Erythroblast (primary cell): ENCODE measurements at regions not wholly inside any gene's neighbourhood (a gene's known extent, or its start where the extent isn't known, plus 50 kb on each side); places are given as distances from the start of the nearest gene placed in this dataset.
A peak's percentile ranks its signal among the peaks of the same experiment; 100 is the strongest.
"Not testable (repeated sequence)": the region's sequence is repeated elsewhere in the genome, so short reads cannot be mapped to it uniquely, and the experiment has no call there.

ENCODE experiments used
- DNase-seq, 2 experiments: peaks; one replicate each; lab custom pipeline; 2025; lab: John Stamatoyannopoulos, UW
- GATA1 ChIP-seq: IDR thresholded peaks from 2 replicates; pipeline ENCODE4 v1.6.1; 2011; ENCODE audit warnings: low read depth, mild to moderate bottlenecking, control low read depth, low read length, moderate library complexity
- POLR2A ChIP-seq: IDR thresholded peaks from 2 replicates; pipeline ENCODE4 v1.6.1; 2011; ENCODE audit warnings: mild to moderate bottlenecking, low read length

DNA sequence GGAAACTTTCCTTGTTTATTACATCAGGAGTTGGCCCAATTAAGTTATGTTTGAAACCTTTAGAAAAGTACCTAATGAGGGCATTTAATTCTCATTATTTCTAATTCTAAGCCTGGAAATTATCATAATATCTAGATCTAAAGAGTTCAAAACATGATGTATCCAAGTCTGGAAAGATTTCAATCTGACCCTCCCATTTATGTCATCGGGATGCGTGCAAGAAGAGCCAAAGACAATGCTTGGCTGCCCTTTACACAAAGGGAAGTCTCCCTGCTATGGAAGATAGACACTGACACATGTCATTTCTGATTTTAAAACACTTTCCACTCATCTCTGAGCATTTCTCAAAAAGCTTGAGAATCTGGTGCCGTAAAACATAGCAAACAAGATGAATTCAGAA is 222.4 kb downstream of the ANTXR2 start:
- TF ChIP-seq GATA1 (no peak), POLR2A (no peak)
- no peak for DNase-seq

GRCh38 chr4:79848329-79848728 is 224.7 kb downstream of the ANTXR2 start:
- no peak for TF ChIP-seq POLR2A
- TF ChIP-seq GATA1, result no peak
- no peak for DNase-seq

GRCh38 chr4:79847411-79847810 is 225.6 kb downstream of the ANTXR2 start:
- DNase-seq, result no peak
- TF ChIP-seq GATA1 (no peak), POLR2A (no peak)

- no peak for TF ChIP-seq GATA1
- no peak for TF ChIP-seq POLR2A
- no peak for DNase-seq
Observed at GRCh38 chr4:79842162-79842561, 230.9 kb downstream of the ANTXR2 start.

- DNase-seq, result no peak
- TF ChIP-seq GATA1 (no peak), POLR2A (no peak)
Observed at GRCh38 chr4:79833857-79834256, 239.2 kb downstream of the ANTXR2 start.

- DNase-seq, result no peak
- TF ChIP-seq POLR2A (no peak), GATA1 (no peak)
Observed at GRCh38 chr4:79831701-79832514, 241.1 kb downstream of the ANTXR2 start.

GRCh38 chr4:79831119-79831528 is 241.9 kb downstream of the ANTXR2 start:
- TF ChIP-seq GATA1 (no peak), POLR2A (no peak)
- DNase-seq, result no peak

DNA sequence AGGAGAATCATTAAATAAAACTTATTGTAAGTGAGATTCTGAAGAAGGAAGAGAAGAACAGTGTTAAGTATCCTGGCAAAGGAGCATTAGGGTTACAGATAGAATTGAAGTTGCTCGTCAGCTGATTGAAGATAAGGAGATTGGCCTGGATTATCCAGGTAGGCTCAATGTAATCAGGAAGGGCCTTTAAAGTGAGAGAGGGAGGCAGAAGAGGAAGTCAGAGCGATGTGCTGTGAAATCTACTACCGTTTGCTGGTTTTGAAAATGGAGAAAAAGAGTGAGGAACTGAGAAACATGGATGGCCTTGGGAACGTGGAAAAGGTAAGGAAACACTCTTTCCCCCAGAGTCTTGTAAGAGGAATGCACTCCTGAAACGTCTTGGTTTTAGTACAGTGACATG is 245.7 kb downstream of the ANTXR2 start:
- no peak for DNase-seq
- TF ChIP-seq GATA1 (no peak), POLR2A (no peak)

- no peak for DNase-seq
Observed at GRCh38 chr4:79823148-79823763, 249.8 kb downstream of the ANTXR2 start.

DNA sequence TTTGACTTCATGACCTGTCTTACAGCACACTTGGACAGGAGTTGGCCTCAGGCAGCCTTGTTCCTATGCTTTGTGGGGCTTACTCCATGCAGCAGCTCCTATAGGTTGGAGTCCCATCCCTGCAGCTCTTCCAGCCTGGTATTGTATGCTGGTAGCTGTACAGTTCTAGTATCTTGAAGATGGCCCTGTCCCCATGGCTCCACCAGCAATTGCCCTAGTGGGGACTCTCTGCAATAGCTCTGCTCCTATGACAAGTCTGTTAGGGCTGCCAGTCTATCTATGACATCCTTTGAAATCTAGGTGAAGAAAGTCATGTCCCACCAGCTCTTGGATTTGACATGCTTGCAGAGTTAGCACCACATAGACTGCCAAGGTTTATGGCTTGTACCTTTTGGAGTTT is 252.6 kb downstream of the ANTXR2 start:
- TF ChIP-seq GATA1 (no peak), POLR2A (no peak)
- DNase-seq, result peak in 1 of 2 experiments; percentile 2

More at GRCh38 chr4:79823148-79823763, 249.8 kb downstream of the ANTXR2 start:
- no peak for TF ChIP-seq GATA1
- no peak for TF ChIP-seq POLR2A

- not testable (repeated sequence) for DNase-seq
Observed at GRCh38 chr4:79807933-79808332, 265.1 kb downstream of the ANTXR2 start.

GRCh38 chr4:79798047-79798446 is 275.0 kb downstream of the ANTXR2 start:
- TF ChIP-seq POLR2A, result no peak
- no peak for TF ChIP-seq GATA1
- DNase-seq, result no peak

- DNase-seq, result no peak
- TF ChIP-seq GATA1, result no peak
- no peak for TF ChIP-seq POLR2A
Observed at GRCh38 chr4:79796948-79797347, 276.1 kb downstream of the ANTXR2 start.

- TF ChIP-seq GATA1 (no peak), POLR2A (no peak)
- DNase-seq, result no peak
Observed at GRCh38 chr4:79788884-79789283, 284.1 kb downstream of the ANTXR2 start.

GRCh38 chr4:79780129-79780528 is 292.9 kb downstream of the ANTXR2 start:
- TF ChIP-seq GATA1 (no peak), POLR2A (no peak)
- DNase-seq, result no peak
